ENCODE measurements at regions not wholly inside any gene's neighbourhood (a gene's known extent, or its start where the extent isn't known, plus 50 kb on each side); places are given as distances from the start of the nearest gene placed in this dataset.

DNA sequence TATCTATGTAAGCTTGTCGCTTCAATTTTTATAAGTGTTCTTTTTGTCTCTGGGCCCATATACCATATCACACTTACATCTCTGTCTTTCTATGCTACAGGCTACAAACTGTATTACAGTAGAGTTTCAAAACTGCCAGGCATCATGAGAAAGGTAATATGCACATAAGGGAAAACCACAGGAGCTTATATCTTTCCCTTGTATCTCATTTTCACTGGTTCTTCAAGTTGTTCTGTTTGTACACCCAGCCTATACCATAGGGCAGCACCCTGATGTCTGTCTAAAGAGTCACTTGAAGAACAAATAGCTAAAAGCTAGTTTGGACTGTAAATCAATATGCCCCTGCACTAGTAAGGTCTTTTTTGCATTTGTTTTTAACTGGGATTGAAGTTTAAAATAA, 366.7 kb downstream of the FIGN start:
- Histone ChIP-seq H3K36me3 (ENCODE audit: low read depth, missing control alignments) (no peaks in the 10 kb centered on the region), H3K4me1 (no peaks in the 10 kb centered on the region), H3K4me3 (no peak overlapping the region), H3K27ac (no peak overlapping the region), H3K9me3 (no peaks in the 10 kb centered on the region), H3K27me3 (no peaks in the 10 kb centered on the region)
- no peak for DNase-seq
- WGBS, 2 donors, result 83 to 90% methylated on average over 1 of the region's 1 CpG
- TF ChIP-seq, protein P1, sequence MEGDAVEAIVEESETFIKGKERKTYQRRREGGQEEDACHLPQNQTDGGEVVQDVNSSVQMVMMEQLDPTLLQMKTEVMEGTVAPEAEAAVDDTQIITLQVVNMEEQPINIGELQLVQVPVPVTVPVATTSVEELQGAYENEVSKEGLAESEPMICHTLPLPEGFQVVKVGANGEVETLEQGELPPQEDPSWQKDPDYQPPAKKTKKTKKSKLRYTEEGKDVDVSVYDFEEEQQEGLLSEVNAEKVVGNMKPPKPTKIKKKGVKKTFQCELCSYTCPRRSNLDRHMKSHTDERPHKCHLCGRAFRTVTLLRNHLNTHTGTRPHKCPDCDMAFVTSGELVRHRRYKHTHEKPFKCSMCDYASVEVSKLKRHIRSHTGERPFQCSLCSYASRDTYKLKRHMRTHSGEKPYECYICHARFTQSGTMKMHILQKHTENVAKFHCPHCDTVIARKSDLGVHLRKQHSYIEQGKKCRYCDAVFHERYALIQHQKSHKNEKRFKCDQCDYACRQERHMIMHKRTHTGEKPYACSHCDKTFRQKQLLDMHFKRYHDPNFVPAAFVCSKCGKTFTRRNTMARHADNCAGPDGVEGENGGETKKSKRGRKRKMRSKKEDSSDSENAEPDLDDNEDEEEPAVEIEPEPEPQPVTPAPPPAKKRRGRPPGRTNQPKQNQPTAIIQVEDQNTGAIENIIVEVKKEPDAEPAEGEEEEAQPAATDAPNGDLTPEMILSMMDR (IDR thresholded peaks at IDR 0.05), result no peak
- TF ChIP-seq POLR2A (IDR thresholded peaks at IDR 0.05), result no peak
- intact Hi-C loops (cut with DNase I; ENCODE audit: low total_unique reads), result no loop called here

DNA sequence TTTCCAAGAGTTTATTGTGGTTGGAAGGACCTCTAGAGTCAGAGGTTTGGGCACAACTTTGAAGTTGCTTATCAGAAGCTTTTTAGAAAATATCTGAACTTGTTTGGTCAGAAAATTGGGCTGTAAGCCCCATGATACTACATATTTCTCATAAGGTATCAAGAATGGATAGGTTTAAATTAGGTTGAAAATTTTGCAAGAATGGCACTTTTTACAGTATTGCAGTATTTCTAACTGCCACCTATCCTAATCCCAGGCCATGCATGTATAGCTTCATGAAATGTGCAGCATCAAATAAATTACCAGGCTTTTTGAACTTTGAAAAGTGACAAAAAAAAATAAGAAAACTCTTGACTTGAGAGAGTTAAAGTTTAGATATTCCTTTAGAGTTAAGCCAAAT, 367.2 kb downstream of the FIGN start:
- no peak overlapping the region for H3K27ac ChIP-seq
- no peak for TF ChIP-seq POLR2A (IDR thresholded peaks at IDR 0.05)
- TF ChIP-seq, protein P1 (IDR thresholded peaks at IDR 0.05), result no peak
- H3K27me3 ChIP-seq, result no peaks in the 10 kb centered on the region
- no peaks in the 10 kb centered on the region for H3K9me3 ChIP-seq
- intact Hi-C loops (cut with DNase I; ENCODE audit: low total_unique reads), result no loop called here
- no peaks in the 10 kb centered on the region for H3K36me3 ChIP-seq (ENCODE audit: low read depth, missing control alignments)
- no peak overlapping the region for H3K4me3 ChIP-seq
- no peak for DNase-seq
- H3K4me1 ChIP-seq, result no peaks in the 10 kb centered on the region

DNA sequence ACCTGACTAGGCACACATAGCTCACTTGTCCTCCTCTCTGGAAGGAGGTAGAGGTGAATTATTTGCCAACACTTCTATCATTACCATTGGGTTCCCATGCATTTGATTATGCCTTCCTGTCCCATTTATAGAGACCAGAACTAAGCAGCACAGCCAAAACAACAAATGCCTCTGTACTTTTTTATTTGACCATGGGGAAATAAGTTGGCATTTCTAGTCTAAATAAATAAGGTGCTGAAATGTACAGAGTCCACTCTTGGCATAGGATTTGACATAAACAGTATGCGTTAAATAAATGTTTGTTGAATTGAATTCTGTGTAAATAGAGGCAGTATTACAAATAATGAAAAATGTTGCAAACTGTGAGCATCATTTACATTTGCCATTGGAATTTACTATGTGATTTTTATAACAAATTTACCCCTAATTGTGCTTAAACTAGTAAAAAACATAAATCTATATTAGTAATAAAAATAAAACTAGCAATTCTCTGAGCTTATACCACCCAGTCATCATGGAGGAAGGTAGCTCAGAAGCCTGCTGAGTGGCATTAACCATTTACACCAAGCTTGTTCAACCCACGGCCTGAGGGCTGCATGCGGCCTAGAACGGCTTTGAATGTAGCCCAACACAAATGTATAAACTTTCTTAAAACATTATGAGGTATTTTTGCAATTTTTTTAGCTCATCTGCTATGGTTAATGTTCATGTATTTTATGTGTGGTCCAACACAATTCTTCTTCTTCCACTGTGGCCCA, 367.8 kb downstream of the FIGN start:
- no peak for DNase-seq
- no peaks in the 10 kb centered on the region for H3K4me1 ChIP-seq
- TF ChIP-seq, protein P1 (IDR thresholded peaks at IDR 0.05), result no peak
- TF ChIP-seq POLR2A (IDR thresholded peaks at IDR 0.05), result no peak
- intact Hi-C loops (cut with DNase I; ENCODE audit: low total_unique reads), result no loop called here
- no peaks in the 10 kb centered on the region for H3K27me3 ChIP-seq
- H3K27ac ChIP-seq, result no peak overlapping the region
- 92 to 95% methylated on average over 4 of the region's 4 CpGs for WGBS, 2 donors
- H3K36me3 ChIP-seq (ENCODE audit: low read depth, missing control alignments), result no peaks in the 10 kb centered on the region
- no peak overlapping the region for H3K4me3 ChIP-seq
- H3K9me3 ChIP-seq, result no peaks in the 10 kb centered on the region

DNA sequence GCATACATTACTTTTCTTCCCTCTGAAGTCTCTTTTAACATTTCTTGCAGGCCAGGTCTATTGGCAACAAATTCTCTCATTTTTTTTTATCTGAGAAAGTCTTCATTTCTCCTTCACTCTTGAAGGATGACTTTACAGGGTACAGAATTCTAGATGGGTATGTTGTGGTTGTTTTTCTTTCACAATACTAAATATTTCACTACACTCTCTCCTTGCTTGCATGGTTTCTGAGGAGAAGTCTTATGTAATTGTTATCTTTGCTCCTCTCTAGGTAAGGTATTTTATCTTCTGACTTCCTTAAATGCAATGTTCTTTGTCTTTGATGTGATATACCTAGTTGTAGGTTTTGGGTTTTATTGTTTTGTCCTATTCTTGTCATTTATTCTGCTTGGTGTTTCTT, 371.1 kb downstream of the FIGN start:
- H3K4me1 ChIP-seq, result no peaks in the 10 kb centered on the region
- H3K27ac ChIP-seq, result no peak overlapping the region
- no peak for DNase-seq
- H3K36me3 ChIP-seq (ENCODE audit: low read depth, missing control alignments), result no peaks in the 10 kb centered on the region
- H3K4me3 ChIP-seq, result no peak overlapping the region
- TF ChIP-seq, protein P1 (IDR thresholded peaks at IDR 0.05), result no peak
- TF ChIP-seq POLR2A (IDR thresholded peaks at IDR 0.05), result no peak
- H3K9me3 ChIP-seq, result no peaks in the 10 kb centered on the region
- H3K27me3 ChIP-seq, result no peaks in the 10 kb centered on the region
- intact Hi-C loops (cut with DNase I; ENCODE audit: low total_unique reads), result no loop called here

DNA sequence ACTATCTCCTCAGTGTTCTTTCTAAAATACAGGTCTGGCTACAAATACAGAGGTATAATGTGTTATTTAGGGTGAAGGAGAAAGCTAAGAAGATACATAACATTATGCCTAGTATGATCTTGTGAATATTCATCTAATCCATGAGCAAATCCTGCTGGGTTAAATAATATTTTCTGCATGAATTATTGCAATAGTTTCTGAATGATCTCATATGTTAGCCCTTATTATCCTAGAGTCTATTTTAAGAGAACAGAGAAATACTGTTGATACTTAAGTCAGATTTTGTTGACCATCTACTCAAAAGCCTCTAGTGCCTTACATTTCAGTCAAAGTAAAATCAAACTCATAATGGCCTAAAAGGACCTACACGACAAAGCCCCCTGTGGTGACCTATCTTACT, 382.3 kb downstream of the FIGN start:
- no peak for TF ChIP-seq POLR2A (IDR thresholded peaks at IDR 0.05)
- TF ChIP-seq, protein P1 (IDR thresholded peaks at IDR 0.05), result no peak
- intact Hi-C loops (cut with DNase I; ENCODE audit: low total_unique reads), result no loop called here
- H3K9me3 ChIP-seq, result no peaks in the 10 kb centered on the region
- H3K36me3 ChIP-seq (ENCODE audit: low read depth, missing control alignments), result no peaks in the 10 kb centered on the region
- WGBS, 2 donors, result 94% methylated on average over 1 of the region's 1 CpG
- peaks cover 6% of the 10 kb centered on the region for H3K4me1 ChIP-seq
- H3K27me3 ChIP-seq, result no peaks in the 10 kb centered on the region
- no peak overlapping the region for H3K27ac ChIP-seq
- DNase-seq, result no peak
- H3K4me3 ChIP-seq, result no peak overlapping the region
